ENCODE measurements at regions not wholly inside any gene's neighbourhood (a gene's known extent, or its start where the extent isn't known, plus 50 kb on each side); places are given as distances from the start of the nearest gene placed in this dataset.

- intact Hi-C loops (cut with DNase I), result no loop called here
- Histone ChIP-seq H3K27me3 (replicated peaks; ENCODE audit: insufficient read depth) (no peaks in the 10 kb centered on the region), H3K4me1 (replicated peaks) (no peaks in the 10 kb centered on the region), H3K9me3 (no peaks in the 10 kb centered on the region), H3K27ac (no peak overlapping the region), H3K36me3 (no peaks in the 10 kb centered on the region), H3K4me3 (no peak overlapping the region)
- TF ChIP-seq CTCF (IDR thresholded peaks at IDR 0.05), result no peak
- no peak for DNase-seq (ENCODE audit: low spot score)
Observed at GRCh38 chr7:15143936-15144335, 241.4 kb upstream of the DGKB start.

DNA sequence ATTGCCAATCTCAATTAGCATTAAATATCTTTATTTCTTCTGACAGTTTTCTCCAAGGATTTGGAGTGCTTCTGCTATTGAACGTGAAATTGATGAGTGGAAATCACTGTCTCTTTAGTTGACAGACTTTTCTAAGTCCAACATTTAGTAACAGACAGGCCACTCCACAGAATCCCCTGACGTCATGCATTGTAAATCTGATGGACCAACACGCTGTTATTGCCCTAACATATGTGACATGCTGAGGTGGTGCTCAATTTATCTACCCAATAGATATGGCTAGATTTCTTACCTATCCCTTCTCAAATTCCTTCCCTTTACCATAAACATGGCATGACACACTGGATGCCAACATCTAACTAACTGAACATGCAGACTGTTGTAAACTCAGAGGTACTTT lies 240.6 kb upstream of the DGKB start:
- Histone ChIP-seq H3K4me3 (no peak overlapping the region), H3K27ac (no peak overlapping the region), H3K9me3 (no peaks in the 10 kb centered on the region), H3K27me3 (replicated peaks; ENCODE audit: insufficient read depth) (no peaks in the 10 kb centered on the region), H3K4me1 (replicated peaks) (no peaks in the 10 kb centered on the region), H3K36me3 (no peaks in the 10 kb centered on the region)
- intact Hi-C loops (cut with DNase I), result no loop called here
- 62% methylated on average over 3 of the region's 3 CpGs for WGBS
- no peak for DNase-seq (ENCODE audit: low spot score)
- TF ChIP-seq POLR2AphosphoS5 (IDR thresholded peaks at IDR 0.05) (no peak), CTCF (IDR thresholded peaks at IDR 0.05) (no peak), POLR2A (IDR thresholded peaks at IDR 0.05) (no peak)

DNA sequence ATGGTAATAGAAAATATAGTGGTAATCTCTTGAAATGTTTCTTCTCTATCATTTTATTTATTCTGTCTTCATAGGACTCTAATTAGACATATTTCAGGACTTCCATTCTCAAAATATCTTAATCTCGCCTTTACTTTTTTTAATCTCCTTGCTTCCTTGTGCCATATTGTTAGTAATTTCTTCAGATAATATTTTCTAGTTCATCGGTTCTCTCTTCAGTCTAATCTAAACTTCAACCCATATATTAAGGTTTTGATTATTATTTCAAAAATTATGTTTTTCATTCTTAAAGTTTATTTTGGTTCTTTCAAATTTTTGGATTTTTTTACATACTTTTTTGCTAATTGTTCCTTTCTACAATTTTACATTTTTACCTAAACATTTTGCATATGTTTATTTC lies 237.9 kb upstream of the DGKB start:
- TF ChIP-seq CTCF (IDR thresholded peaks at IDR 0.05) (no peak), POLR2AphosphoS5 (IDR thresholded peaks at IDR 0.05) (no peak), POLR2A (IDR thresholded peaks at IDR 0.05) (no peak)
- 96% methylated on average over 2 of the region's 2 CpGs for WGBS
- no peaks in the 10 kb centered on the region for H3K4me1 ChIP-seq (replicated peaks)
- H3K9me3 ChIP-seq, result no peaks in the 10 kb centered on the region
- no peak for DNase-seq (ENCODE audit: low spot score)
- H3K27me3 ChIP-seq (replicated peaks; ENCODE audit: insufficient read depth), result no peaks in the 10 kb centered on the region
- intact Hi-C loops (cut with DNase I), result no loop called here
- H3K27ac ChIP-seq, result no peak overlapping the region
- H3K4me3 ChIP-seq, result no peak overlapping the region
- no peaks in the 10 kb centered on the region for H3K36me3 ChIP-seq

- TF ChIP-seq POLR2AphosphoS5 (IDR thresholded peaks at IDR 0.05), result no peak
- TF ChIP-seq POLR2A (IDR thresholded peaks at IDR 0.05), result no peak
- TF ChIP-seq CTCF (IDR thresholded peaks at IDR 0.05), result no peak
- H3K4me1 ChIP-seq (replicated peaks), result no peaks in the 10 kb centered on the region
- H3K9me3 ChIP-seq, result no peaks in the 10 kb centered on the region
- intact Hi-C loops (cut with DNase I), result no loop called here
- no peaks in the 10 kb centered on the region for H3K36me3 ChIP-seq
- H3K27me3 ChIP-seq (replicated peaks; ENCODE audit: insufficient read depth), result no peaks in the 10 kb centered on the region
- H3K4me3 ChIP-seq, result no peak overlapping the region
- DNase-seq (ENCODE audit: low spot score), result no peak
- 100% methylated on average over 1 of the region's 1 CpG for WGBS
- H3K27ac ChIP-seq, result no peak overlapping the region
Observed at GRCh38 chr7:15131661-15132060, 229.1 kb upstream of the DGKB start.

- no peaks in the 10 kb centered on the region for H3K36me3 ChIP-seq
- no peaks in the 10 kb centered on the region for H3K27me3 ChIP-seq (replicated peaks; ENCODE audit: insufficient read depth)
- no peaks in the 10 kb centered on the region for H3K4me1 ChIP-seq (replicated peaks)
- no peaks in the 10 kb centered on the region for H3K9me3 ChIP-seq
- intact Hi-C loops (cut with DNase I), result no loop called here
- TF ChIP-seq POLR2AphosphoS5 (IDR thresholded peaks at IDR 0.05) (no peak), CTCF (IDR thresholded peaks at IDR 0.05) (no peak), POLR2A (IDR thresholded peaks at IDR 0.05) (no peak)
- no peak overlapping the region for H3K27ac ChIP-seq
- 72% methylated on average over 4 of the region's 4 CpGs for WGBS
- no peak overlapping the region for H3K4me3 ChIP-seq
- no peak for DNase-seq (ENCODE audit: low spot score)
Observed at GRCh38 chr7:15130666-15131541, 228.4 kb upstream of the DGKB start.
